ENCODE measurements at regions not wholly inside any gene's neighbourhood (a gene's known extent, or its start where the extent isn't known, plus 50 kb on each side); places are given as distances from the start of the nearest gene placed in this dataset.
A peak's percentile ranks its signal among the peaks of the same experiment; 100 is the strongest.

- no peak for DNase-seq
Observed at GRCh38 chr21:35414507-35415139, 365.5 kb upstream of the RUNX1 start.

- no peak for DNase-seq
Observed at GRCh38 chr21:35414056-35414455, 365.0 kb upstream of the RUNX1 start.

- DNase-seq: no peak
Observed at GRCh38 chr21:35412231-35412630, 363.1 kb upstream of the RUNX1 start.

- no peak for DNase-seq
Observed at GRCh38 chr21:35411434-35411833, 362.3 kb upstream of the RUNX1 start.

DNA sequence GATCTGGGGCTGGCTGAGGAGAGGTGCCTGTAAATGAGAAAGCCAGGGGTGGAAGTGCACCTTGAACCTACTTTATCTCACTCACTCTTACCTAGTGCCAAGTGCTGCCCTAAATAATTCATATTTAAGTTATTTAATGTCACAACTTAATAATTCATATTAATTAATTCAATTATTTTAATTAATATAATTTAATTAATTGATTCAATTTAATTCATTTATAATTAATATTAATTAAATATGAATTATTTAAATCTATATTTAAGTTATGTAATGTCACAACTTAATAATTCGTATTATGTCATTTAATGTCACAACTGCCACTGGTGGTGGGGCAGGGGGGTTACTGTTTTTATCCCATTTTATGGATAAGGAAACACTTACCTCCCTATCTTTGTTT lies 361.6 kb upstream of the RUNX1 start:
- no peak for DNase-seq

DNA sequence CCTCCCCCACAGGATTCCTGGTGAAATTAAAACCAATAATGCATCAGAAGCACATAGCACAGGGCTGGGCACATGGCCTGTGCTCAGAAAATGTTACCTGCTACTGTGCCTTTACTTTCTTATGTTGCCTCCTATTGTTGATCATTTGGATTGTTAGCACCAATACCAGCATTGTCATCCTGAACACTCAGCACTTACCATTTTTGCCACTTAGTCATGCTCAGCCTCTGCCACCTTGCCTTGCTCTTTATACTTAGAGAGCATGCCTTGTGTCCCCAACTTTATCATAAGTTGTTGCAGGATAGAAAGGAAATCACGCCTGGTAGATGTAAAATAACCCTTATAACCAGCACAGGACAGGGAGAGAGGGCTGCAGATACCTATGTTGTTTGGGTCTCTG lies 361.0 kb upstream of the RUNX1 start:
- DNase-seq: no peak

- DNase-seq: peak; percentile 76
Observed at GRCh38 chr21:35408401-35408800, 359.3 kb upstream of the RUNX1 start.

DNA sequence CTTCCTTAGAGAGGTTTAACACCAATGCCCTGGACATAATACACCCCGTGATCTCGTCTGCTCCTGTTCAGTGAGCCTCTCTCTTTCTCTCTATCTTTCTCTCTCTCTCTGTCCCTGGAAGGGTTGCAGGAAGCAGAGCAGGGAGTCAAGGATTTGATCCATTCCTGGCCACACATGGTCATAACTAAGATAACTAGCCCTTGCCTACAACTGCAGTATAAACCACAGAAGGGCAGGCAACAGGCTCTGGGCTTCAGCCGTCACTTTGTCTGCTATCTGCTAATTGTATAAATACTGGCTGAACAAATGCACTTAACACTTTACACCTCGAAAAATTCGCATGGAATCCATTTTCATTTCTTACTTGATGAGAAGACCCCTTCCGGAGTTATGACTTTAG lies 357.5 kb upstream of the RUNX1 start:
- DNase-seq: no peak

- DNase-seq: no peak
Observed at GRCh38 chr21:35405981-35406380, 356.9 kb upstream of the RUNX1 start.

- DNase-seq: no peak
Observed at GRCh38 chr21:35404247-35404646, 355.1 kb upstream of the RUNX1 start.

- no peak for DNase-seq
Observed at GRCh38 chr21:35402061-35402460, 353.0 kb upstream of the RUNX1 start.

GRCh38 chr21:35401476-35401875 lies 352.4 kb upstream of the RUNX1 start:
- peak; percentile 66 for DNase-seq

DNA sequence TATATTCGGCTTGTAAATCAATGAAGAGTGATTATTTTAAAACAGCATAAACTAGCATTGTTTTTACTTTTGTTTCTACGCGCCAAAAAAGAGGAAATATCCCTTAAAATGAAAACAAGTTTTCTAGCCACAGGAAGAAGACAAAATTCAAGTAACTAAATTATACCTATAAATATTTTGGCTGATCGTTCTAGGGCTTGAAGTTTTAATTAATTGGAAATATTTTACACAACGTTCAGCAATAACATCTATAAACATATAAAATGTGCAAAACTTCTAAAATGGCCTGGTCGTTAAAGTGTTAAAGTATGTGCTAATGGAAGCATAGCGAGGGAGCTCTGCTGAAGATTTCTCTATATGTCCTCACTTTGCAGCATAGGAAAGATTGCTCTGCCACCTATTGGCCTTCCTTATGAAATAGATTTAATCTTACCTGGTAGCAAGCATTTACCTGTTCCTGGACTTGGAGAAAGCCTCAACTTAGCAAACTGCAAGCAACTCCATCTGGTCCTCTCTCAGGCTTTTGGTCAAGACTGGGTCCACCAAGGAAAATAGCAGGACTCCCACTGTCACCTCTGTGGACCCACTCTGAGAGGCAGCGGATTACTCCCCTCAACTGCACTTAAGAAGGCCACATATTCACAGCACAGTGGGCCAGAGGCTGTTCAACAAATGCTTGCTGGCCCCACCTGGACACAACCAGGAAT lies 351.3 kb upstream of the RUNX1 start:
- peak; percentile 70 for DNase-seq

GRCh38 chr21:35399706-35400105 lies 350.6 kb upstream of the RUNX1 start:
- DNase-seq: no peak

DNA sequence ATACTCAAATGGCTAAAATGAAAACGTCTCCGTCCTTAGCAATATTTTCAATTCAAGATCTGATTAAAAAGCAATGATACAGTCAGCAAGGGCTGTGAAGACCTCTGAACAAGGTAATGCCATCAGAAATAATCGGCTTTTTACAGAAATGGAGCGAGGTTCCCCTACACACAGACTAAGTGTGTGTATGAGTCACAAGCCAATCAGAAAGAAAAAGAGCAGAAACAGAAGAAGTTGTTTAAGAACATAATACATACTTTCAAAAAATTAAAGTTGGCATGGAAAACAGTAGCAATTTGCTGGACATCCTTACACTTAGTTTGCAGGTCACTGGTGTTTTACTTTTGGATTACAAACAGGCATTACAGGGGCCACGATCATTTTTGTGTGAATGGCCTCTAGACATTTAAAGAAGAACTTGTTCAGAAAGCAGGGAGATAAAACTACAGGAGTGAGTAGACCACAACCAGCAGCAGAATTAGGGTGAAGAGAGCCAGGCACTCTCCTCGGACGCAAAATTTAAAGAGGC lies 350.0 kb upstream of the RUNX1 start:
- no peak for DNase-seq

DNA sequence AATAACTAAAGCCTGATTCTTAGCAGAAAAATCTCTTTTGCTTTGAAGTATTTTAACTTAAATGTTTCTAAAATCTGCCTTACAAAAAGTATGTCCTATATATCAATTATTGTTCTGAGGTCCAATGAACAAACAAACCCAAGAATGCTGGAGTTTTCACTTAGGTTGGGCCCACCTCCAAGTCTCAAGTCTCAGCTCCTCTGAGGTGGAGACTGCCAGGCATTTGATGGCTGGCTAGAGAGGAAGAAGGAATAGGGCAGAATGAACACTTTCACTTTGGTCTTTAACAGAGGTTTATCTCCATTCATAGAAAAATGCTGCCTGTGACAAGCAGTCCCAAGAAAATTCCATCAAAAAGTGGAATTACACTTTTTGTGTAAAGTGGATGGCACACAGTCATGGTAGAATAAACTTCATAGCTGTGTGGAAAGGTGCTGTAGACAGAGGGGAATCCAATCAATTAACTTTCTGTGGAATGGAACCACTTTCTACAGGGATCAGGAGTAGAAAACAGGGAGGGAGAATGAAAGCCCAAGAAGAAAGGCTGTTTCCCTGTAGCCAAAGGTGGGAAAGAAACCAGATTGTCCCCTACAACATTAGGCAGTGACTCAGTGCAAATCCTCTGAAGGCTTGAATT lies 349.4 kb upstream of the RUNX1 start:
- DNase-seq: peak; percentile 24

DNA sequence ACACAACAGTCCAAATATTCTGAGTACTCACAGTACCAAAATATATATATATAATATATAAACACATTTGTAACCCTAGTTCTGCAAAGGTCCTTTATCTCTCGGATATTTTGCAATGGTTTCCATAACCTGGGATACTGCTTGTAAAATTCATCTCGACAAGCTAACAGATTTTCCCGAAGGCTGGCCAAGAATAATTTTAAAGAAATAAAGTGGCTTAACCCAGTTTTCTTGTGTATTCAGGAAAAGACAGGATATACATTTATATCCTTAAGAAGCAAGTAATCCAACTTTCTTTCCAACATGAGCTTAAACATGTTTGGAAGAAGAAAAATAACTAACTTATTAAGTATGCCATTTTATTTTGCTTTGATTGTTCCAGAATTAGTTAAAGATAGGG lies 348.7 kb upstream of the RUNX1 start:
- no peak for DNase-seq

DNA sequence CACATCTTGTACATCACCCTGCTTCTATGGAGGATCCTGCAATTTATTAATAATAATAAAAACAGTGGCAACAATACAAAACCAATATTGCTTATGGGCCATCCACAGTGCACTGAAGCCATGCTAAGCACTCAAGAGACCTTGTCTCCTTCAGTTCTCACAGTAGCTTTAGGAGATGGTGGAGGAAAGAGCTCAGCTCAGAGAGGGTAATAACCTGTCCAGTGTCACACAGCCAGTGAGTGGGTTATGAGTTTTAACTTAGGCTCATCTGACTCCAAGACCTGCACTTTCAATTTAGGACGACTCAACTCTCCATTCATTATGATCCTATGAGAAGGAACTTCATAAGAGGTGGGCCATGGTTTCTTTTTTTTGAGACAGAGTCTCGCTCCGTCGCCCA lies 347.6 kb upstream of the RUNX1 start:
- no peak for DNase-seq

DNA sequence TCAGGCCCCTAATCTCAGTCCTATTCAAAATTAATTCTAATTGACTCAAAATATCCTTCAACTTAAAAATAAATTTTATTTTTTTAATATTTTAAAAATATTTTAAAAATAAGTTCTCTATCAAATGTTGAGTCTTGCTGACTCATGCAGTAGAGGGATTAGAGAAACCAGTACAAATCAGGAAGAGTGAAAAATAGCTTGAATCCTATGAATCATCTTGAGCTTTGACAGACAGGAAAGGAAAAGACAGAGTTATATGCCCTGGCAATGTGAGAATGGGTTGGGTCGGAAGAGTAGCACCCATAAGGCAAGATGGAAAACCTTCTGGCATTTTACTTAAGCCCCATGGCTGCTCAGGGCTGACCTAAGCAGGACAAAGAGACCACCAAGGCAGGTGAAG lies 346.6 kb upstream of the RUNX1 start:
- peak; percentile 60 for DNase-seq

DNA sequence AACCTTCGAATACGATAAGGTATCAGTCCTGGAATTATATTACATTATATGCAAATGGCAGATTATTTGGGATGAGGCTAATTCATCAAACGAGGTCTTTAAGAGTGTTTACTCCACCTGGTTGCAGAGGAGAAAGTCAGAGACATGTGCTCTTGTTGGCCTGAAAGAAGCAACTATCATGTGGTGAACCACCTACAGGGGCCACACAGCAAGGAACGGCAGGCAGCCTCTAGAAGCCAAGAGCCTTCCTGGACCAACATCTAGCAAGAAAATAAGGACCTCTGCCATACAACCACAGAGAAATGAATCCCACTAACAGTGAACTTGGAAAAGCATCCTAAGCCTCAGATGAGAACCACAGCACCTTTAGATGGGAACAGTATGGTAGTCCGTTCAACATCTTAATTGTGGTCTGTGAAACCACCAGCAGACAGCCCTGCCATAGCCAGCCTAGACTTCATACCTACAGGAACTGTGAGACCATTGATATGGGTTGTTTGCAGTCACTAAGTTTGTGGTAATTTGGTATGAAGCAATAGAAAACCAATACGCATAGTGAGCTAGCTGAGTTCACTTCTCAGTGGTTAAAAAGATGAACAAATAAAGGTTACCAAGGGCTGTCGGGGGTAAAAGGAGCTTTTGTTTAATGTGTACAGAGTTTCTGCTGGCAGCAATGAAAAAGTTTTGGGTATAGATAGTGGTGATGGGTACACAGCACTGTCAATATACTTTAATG lies 345.7 kb upstream of the RUNX1 start:
- peak; percentile 47 for DNase-seq

- DNase-seq: no peak
Observed at GRCh38 chr21:35394049-35394448, 344.9 kb upstream of the RUNX1 start.

- peak; percentile 70 for DNase-seq
Observed at GRCh38 chr21:35390013-35390776, 341.1 kb upstream of the RUNX1 start.
